ENCODE measurements at regions not wholly inside any gene's neighbourhood (a gene's known extent, or its start where the extent isn't known, plus 50 kb on each side); places are given as distances from the start of the nearest gene placed in this dataset.
"Not testable (repeated sequence)": the region's sequence is repeated elsewhere in the genome, so short reads cannot be mapped to it uniquely, and the experiment has no call there.

DNA sequence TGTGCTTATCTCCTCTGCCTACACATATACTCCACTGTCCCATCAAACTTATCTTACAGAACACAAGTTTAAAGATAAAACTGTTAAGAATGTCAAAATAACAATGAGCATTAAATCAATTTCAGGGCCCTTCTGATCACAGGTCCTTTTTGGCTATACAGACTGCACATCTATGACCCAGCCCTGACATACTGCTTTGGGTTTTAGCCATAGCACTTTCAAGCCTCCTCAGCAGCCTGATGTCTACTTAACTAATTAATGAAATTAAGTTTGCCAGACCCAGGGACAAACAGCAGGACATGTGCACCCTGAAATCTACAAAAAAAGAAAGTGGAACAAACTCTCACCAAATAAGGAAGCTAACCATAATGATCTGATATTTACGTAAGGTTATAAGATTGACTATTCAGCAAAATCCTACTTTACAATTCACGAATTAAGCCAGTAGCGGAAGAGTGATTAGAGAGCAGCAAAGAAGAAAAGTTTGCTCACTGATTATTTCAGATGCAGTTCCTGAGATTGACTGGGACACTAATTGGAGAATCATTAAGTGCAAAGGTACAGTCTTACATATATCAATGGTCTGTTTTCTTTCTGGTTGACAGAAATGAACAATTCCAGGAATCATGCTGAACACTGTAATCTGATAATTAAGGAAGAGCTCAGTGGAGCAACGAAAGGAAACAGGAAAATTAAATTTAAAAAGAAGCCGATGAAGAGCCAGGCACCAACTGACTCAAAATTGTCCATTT is 669.3 kb upstream of the LRRN3 start:
- TF ChIP-seq, protein P1, sequence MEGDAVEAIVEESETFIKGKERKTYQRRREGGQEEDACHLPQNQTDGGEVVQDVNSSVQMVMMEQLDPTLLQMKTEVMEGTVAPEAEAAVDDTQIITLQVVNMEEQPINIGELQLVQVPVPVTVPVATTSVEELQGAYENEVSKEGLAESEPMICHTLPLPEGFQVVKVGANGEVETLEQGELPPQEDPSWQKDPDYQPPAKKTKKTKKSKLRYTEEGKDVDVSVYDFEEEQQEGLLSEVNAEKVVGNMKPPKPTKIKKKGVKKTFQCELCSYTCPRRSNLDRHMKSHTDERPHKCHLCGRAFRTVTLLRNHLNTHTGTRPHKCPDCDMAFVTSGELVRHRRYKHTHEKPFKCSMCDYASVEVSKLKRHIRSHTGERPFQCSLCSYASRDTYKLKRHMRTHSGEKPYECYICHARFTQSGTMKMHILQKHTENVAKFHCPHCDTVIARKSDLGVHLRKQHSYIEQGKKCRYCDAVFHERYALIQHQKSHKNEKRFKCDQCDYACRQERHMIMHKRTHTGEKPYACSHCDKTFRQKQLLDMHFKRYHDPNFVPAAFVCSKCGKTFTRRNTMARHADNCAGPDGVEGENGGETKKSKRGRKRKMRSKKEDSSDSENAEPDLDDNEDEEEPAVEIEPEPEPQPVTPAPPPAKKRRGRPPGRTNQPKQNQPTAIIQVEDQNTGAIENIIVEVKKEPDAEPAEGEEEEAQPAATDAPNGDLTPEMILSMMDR (IDR thresholded peaks at IDR 0.05; ENCODE audit: insufficient read depth, missing control alignments) = no peak
- peak; percentile 48 for FAIRE-seq
- DNase-seq (ENCODE audit: insufficient read length, low spot score) = no peak

DNA sequence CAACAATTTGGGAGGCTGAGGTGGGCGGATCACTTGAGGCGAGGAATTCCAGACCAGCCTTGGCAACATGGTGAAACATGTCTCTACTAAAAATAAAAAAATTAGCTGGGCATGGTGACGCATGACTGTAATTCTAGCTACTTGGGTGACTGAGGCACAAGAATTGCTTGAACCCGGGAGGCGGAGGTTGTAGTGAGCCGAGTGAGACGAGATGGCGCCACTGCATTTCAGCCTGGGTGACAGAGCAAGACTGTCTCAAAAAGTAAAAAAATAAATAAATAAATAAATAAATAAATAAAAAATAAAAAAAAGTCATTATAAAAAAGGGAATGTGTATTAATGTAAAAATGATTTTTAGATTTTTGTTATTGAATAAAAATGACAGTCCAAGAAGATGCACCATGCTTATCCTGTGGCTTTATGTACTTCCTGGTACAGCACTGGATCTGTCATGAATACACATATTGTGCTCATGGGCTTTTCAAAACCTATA is 658.8 kb upstream of the LRRN3 start:
- FAIRE-seq = no peak
- TF ChIP-seq, protein P1 (IDR thresholded peaks at IDR 0.05; ENCODE audit: insufficient read depth, missing control alignments) = no peak
- DNase-seq (ENCODE audit: insufficient read length, low spot score) = no peak

DNA sequence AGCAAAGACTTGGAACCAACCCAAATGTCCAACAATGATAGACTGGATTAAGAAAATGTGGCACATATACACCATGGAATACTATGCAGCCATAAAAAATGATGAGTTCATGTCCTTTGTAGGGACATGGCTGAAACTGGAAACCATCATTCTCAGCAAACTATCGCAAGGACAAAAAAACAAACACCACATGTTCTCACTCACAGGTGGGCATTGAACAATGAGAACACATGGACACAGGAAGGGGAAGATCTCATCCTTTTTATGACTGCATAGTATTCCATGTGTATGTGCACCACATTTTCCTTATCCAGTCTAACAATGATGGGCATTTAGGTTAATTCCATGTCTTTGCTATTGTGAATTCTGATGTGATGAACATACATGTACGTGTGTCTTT is 652.0 kb upstream of the LRRN3 start:
- not testable (repeated sequence) for DNase-seq (ENCODE audit: insufficient read length, low spot score); FAIRE-seq

DNA sequence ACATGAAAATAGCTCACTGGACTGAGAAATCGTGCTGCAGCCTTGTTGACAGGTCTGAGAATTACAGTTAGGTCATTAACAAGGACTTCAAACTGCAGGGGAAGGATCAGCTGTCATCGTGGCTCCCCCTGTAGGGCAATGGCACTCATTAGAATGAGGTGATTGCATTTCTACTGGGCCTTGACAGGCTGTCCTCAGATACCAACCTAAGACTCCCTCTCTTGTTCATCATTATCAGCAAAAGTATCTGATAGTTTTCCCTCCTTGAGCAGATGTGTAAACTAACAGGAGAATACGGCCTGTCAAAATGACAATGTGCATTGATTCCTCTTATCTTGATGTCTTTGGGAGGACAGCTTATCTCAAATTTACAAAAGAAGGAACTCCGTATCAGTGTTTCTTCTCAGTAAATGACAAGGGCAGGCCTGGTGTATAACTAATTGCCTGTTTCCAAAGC is 648.5 kb upstream of the LRRN3 start:
- FAIRE-seq (peak; percentile 77), DNase-seq (ENCODE audit: insufficient read length, low spot score) (no peak)
- TF ChIP-seq, protein P1 (IDR thresholded peaks at IDR 0.05; ENCODE audit: insufficient read depth, missing control alignments) = peak; percentile 66

DNA sequence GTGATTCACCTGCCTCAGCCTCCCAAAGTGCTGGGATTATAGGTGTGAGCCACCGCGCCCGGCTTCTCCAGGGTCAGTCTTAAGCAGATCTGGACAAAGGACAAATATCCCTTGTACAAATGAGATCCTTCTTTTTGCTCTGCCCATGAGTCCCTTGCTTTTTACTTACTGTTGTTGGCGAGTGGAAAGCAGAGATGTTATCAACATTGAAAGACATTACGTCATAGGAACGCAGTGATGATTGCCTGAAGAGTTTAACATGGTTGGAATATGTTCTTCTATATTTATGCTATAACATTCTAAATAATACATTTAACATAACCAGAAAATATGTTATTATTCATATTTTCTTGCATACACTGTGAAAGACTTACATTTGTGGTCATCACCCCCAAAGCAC is 644.3 kb upstream of the LRRN3 start:
- DNase-seq (ENCODE audit: insufficient read length, low spot score) = no peak
- TF ChIP-seq, protein P1 (IDR thresholded peaks at IDR 0.05; ENCODE audit: insufficient read depth, missing control alignments) = no peak
- FAIRE-seq = no peak

DNA sequence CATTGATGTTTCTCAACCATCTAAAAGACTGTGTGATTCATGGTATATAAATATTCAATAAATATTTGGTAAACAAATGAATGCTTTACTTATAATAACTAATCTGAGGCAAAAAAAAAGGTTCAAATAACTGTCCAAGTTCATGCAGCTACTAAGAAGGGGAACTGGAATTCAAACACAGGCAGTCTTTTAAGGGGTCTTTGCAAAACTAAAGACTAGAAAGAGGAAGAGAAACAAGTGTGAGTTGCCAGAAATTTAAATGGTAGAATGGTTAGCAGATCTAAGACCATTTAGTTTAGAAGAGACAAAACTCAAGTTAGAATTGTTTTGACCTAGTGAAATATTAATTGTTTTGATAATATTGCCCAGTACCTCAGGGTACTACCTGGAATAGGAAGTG is 642.0 kb upstream of the LRRN3 start:
- FAIRE-seq (no peak), DNase-seq (ENCODE audit: insufficient read length, low spot score) (no peak)
- TF ChIP-seq, protein P1 (IDR thresholded peaks at IDR 0.05; ENCODE audit: insufficient read depth, missing control alignments) = no peak

DNA sequence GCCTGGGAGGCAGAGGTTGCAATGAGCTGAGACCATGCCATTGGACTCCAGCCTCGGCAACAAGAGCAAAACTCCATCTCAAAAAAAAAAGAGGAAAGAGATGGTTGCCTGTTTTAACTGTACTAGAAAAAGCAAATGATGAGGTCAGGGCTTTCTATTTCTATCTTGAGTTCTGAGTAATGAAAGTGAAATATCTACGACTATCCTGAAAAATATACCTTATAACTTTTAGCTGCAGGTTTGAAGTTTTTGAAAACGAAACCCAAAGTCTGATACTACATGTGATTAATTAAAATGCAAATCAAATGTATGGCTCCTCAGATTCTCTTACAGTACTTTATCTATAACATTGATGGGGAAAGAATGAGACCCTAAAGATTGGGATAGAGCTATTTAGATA is 636.2 kb upstream of the LRRN3 start:
- TF ChIP-seq, protein P1 (IDR thresholded peaks at IDR 0.05; ENCODE audit: insufficient read depth, missing control alignments) = no peak
- DNase-seq (ENCODE audit: insufficient read length, low spot score) (no peak), FAIRE-seq (no peak)
